HepG2 (cell line): ENCODE measurements at regions not wholly inside any gene's neighbourhood (a gene's known extent, or its start where the extent isn't known, plus 50 kb on each side); places are given as distances from the start of the nearest gene placed in this dataset.

ENCODE experiments used
- ZNF10 ChIP-seq: sonication (generic); formaldehyde crosslinking; IDR thresholded peaks from 2 replicates; pipeline ENCODE4 v1.4.0; 2020; ENCODE audit warnings: mild to moderate bottlenecking, low read depth, missing genetic modification reagents, borderline replicate concordance
- ZNF326 ChIP-seq: sonication (generic); formaldehyde crosslinking; IDR thresholded peaks from 2 replicates; pipeline ENCODE4 v1.4.0; 2020; ENCODE audit warnings: missing genetic modification reagents, borderline replicate concordance
- ZNF781 ChIP-seq: sonication (generic); formaldehyde crosslinking; IDR thresholded peaks from 2 replicates; pipeline ENCODE4 v1.5.1; 2020; ENCODE audit warnings: borderline replicate concordance, mild to moderate bottlenecking, missing genetic modification reagents; ENCODE audit errors: not compliant biosample characterization

DNA sequence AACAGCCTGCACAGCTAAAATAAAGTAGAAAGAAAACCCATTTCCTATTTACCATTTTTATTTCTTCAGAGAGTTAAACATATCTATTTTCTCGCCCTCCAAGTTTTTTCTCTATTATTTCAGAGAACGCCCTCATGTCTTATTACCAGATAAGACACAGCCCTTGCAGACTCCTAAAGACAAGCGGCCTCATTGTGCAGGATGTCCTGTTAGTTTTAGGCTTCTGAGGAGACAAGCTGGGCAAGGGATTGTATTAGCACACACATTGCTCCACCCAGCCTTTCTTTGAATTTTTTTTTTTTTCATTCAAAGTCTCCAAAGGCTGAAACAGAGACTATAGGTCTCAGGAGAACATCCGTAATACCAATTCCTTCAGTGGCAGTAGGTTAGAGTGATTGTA, 101.8 kb upstream of the UBL3 start:
- no peak for TF ChIP-seq ZNF781 (CRISPR knock-in tag)
- no peak for TF ChIP-seq ZNF10
- TF ChIP-seq ZNF326 = no peak
